ENCODE measurements at regions not wholly inside any gene's neighbourhood (a gene's known extent, or its start where the extent isn't known, plus 50 kb on each side); places are given as distances from the start of the nearest gene placed in this dataset.

DNA sequence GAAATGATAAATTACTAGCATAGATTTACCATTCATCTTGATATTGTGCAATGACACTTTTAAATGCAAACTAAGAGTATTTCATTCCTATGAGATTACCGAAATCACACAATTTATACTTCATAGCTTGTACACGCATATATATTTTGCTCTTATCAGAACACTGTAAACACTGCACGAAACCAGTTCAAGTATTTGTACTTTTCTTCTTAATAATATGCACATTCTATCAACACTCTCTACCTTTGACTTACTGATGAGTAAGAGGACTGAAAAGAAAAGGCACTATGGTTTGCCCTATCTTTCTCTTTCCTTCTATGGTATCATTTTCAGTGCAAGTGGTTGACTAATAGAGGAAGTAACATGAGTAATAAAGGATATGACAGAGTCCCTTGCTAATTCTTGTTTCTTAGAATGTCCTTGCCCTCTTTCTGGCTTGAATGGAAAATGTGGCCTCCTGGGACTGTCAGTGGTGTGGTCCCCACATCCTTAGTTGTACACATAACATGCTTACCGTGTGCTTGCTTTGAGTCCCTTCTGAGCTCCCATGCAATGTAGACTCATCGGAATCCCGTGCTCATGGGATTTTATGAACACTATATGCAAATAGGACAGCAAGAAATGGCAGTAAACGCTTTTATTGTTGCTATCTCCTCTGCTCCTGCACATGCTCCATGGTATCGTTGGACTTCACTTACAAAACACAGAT lies 363.5 kb upstream of the TNP1 start:
- DNase-seq (ENCODE audit: low read depth in 4 of 4, low spot score in 3 of 4): no peak

DNA sequence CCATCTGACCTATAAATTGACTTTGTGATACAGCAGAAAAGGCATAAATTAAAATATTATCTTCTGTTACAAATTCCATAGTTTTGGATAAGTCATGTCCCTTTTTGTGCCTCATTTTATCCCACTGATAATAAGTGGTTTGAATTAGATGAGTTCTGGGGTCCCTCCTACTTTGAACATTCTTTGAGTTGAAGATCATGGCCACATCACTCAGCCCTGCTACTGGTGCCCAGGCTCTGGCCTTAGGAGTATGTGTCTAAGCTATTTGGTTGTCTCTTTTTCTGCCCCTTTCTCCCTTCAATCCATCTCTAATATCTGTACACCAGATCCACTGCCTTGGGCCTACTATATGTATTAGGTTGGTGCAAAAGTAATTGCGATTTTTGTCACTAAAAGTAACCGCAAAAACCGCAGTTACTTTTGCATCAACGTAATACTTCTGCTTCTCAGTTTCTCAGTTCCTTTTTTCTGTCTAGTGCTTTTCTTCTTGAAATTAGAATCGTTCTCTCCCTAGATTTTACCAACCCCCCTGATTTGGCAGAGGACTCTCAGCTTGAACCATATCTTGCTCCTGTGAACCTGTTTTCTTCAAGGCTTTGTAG lies 362.5 kb upstream of the TNP1 start:
- DNase-seq (ENCODE audit: low read depth in 4 of 4, low spot score in 3 of 4): no peak

GRCh38 chr2:217220228-217221013 lies 360.6 kb upstream of the TNP1 start:
- no peak for DNase-seq (ENCODE audit: low read depth in 4 of 4, low spot score in 3 of 4)

DNA sequence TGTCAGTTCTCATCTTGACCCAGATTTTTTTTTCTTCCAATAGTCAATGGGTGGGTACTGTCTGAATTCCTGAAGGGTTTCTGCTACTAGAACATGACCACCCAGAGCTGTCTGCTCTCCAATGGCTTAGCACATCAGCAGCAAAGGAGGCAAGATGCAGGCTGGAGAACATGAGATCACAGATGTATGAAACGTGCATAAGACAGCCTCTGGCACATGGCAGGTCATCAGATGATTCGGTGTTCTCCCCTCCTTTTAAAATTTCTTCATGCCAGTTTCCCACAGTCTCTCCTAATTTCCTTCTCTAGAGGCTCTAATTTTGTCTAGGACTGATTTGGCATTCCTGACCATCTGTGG lies 359.3 kb upstream of the TNP1 start:
- DNase-seq (ENCODE audit: low read depth in 4 of 4, low spot score in 3 of 4): no peak

GRCh38 chr2:217218269-217219163 lies 358.7 kb upstream of the TNP1 start:
- no peak for DNase-seq (ENCODE audit: low read depth in 4 of 4, low spot score in 3 of 4)

GRCh38 chr2:217216982-217217381 lies 357.1 kb upstream of the TNP1 start:
- DNase-seq (ENCODE audit: low read depth in 4 of 4, low spot score in 3 of 4): no peak

GRCh38 chr2:217216316-217216715 lies 356.5 kb upstream of the TNP1 start:
- no peak for DNase-seq (ENCODE audit: low read depth in 4 of 4, low spot score in 3 of 4)

- DNase-seq (ENCODE audit: low read depth in 4 of 4, low spot score in 3 of 4): no peak
Measured at GRCh38 chr2:217215877-217216276, 356.0 kb upstream of the TNP1 start.

- DNase-seq (ENCODE audit: low read depth in 4 of 4, low spot score in 3 of 4): no peak
Measured at GRCh38 chr2:217208867-217209266, 349.0 kb upstream of the TNP1 start.

GRCh38 chr2:217207699-217208010 lies 347.8 kb upstream of the TNP1 start:
- no peak for DNase-seq (ENCODE audit: low read depth in 4 of 4, low spot score in 3 of 4)

DNA sequence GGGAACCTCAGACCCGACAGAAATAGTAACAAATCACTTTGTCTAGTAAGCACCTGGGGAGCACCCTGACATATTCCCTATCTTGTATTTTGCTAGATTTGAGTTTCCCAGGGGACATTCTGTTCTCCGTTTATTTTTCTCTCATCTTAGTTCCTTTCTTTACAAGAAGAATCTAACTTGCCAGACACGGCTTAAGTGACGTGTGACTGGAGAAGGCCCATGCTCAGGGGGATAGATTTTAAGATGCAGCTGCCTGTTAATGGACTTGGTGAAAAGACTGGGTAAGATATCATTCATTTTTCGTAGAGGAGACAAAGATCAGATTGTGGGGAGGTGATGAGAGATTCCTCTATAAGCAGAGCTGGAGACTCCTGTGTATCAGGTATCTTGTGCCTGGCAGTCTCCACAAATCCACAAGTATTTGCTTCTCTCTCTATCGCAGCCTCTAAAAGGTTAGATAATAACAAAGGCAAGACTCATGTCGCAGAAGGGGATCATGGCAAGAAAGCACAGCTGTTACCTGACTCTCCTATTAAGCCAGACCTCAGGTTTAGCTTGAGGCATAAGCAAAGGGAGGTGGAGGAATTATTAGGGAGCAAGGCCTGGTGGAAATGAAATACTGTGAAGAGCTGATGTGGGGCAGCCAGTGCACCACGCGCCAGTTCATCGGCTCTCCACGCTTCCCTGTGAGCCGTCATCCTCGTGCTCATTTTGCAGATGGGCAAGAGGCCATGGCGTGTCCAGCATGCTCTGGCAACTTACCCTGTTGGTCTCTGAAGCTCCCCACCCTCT lies 347.2 kb upstream of the TNP1 start:
- DNase-seq (ENCODE audit: low read depth in 4 of 4, low spot score in 3 of 4): no peak

DNA sequence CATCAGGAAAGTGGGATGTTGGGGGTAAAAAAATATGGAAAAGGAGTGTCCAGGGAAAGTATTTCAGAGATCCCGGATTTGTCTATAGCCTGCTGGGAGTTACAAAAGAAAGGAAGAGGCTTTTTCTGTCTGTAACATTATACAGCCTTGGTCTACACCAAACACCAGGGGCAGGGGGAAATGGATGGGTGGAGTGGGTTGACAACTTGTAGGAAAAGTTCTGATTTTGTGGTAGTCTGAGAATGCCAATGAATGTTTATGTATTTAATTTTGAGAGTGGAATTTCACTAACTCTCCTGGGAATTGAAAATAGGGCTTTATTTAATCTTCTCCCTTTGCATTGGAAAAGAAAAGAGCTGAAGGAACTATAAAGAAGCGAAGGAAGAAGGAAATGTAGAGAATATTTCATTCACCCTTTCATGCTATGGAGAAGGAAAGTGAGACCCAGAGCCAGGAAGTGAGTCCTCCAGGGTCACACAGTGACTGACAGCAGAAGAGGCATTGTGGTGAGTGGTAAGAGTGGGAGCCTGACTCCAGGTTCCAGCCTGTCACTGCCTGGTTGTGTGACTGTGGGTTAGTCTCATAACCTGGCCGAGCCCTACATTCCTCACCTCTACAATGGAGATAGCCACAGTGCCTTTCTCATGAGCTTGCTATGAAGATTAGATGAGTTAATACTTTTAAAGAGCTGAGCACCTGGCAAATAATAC lies 346.3 kb upstream of the TNP1 start:
- DNase-seq (ENCODE audit: low read depth in 4 of 4, low spot score in 3 of 4): no peak

- no peak for DNase-seq (ENCODE audit: low read depth in 4 of 4, low spot score in 3 of 4)
Measured at GRCh38 chr2:217204358-217204757, 344.5 kb upstream of the TNP1 start.

DNA sequence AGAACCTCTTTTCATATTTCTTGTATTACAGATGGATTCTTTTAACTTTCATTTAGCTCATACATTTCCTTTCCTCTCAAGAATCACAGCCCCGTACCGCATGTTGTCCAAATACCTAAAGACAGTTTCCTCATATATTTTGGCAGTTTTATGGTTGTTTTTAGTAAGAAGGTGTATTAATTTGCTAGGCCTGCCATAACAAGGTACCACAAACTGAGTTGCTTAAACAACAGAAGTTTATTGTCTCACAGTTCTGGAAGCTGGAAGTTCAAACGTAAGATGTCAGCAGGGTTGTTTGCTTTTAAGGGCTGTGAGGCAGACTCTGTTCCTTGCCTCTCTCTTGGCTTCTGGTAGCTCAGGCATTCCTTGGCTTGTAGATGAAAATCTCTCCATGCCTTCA lies 343.2 kb upstream of the TNP1 start:
- DNase-seq (ENCODE audit: low read depth in 4 of 4, low spot score in 3 of 4): no peak

DNA sequence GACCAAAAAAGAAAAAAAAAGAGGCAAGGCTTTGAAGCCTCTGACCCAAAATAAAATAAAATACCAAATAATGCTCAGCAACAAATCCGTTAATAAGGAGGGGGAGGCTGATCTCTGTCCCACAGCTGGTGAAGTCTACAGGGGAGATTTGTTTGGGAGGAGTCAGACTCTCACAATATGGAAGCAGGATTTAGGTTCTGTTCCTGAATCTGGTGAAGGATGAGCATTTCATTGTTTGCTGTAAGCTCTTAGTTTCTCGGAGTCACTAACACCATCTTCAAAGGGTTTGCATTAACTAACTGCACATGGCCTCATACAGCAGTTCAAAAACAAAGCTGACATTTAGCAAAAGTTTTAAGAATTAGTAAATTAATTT lies 339.4 kb upstream of the TNP1 start:
- DNase-seq (ENCODE audit: low read depth in 4 of 4, low spot score in 3 of 4): no peak

- DNase-seq (ENCODE audit: low read depth in 4 of 4, low spot score in 3 of 4): no peak
Measured at GRCh38 chr2:217195658-217196446, 336.0 kb upstream of the TNP1 start.

GRCh38 chr2:217195016-217195415 lies 335.2 kb upstream of the TNP1 start:
- DNase-seq (ENCODE audit: low read depth in 4 of 4, low spot score in 3 of 4): no peak

- no peak for DNase-seq (ENCODE audit: low read depth in 4 of 4, low spot score in 3 of 4)
Measured at GRCh38 chr2:217193431-217194340, 333.8 kb upstream of the TNP1 start.

Data from right renal pelvis (tissue), 4 donors.